Chondrocyte (in vitro differentiated cells): ENCODE measurements at regions not wholly inside any gene's neighbourhood (a gene's known extent, or its start where the extent isn't known, plus 50 kb on each side); places are given as distances from the start of the nearest gene placed in this dataset.

Experiments
- DNase-seq: peaks from one replicate; pipeline ENCODE4 v3.0.0; 2021; ENCODE audit warnings: mixed read lengths, low spot score
- H3K27ac Mint-ChIP-seq: one replicate; pipeline ENCODE4 v1.8.0; 2021; ENCODE audit warnings: mild to moderate bottlenecking, moderate library complexity, mixed read lengths; ENCODE audit not compliant: unreplicated experiment
- H3K27me3 Mint-ChIP-seq: 2 replicates; pipeline ENCODE4 v1.8.0; 2021; ENCODE audit warnings: low read depth, mixed read lengths
- H3K36me3 Mint-ChIP-seq: 2 replicates; pipeline ENCODE4 v1.8.0; 2021; ENCODE audit warnings: low read depth, mixed read lengths
- H3K4me1 Mint-ChIP-seq: 2 replicates; pipeline ENCODE4 v1.8.0; 2021; ENCODE audit warnings: low read depth, mild to moderate bottlenecking, mixed read lengths
- H3K4me3 Mint-ChIP-seq: one replicate; pipeline ENCODE4 v1.8.0; 2021; ENCODE audit warnings: mild to moderate bottlenecking, moderate library complexity, mixed read lengths; ENCODE audit not compliant: unreplicated experiment
- H3K9me3 Mint-ChIP-seq: 2 replicates; pipeline ENCODE4 v1.8.0; 2021; ENCODE audit warnings: low read depth, mixed read lengths
- TF ChIP-seq, protein P1 (sequence below): fragments of 200-600 bp; sonication (generic); IDR thresholded peaks from 2 replicates; pipeline ENCODE4 v1.5.0; 2021; ENCODE audit warnings: antibody characterized with exemption, mild to moderate bottlenecking, moderate library complexity

DNA sequence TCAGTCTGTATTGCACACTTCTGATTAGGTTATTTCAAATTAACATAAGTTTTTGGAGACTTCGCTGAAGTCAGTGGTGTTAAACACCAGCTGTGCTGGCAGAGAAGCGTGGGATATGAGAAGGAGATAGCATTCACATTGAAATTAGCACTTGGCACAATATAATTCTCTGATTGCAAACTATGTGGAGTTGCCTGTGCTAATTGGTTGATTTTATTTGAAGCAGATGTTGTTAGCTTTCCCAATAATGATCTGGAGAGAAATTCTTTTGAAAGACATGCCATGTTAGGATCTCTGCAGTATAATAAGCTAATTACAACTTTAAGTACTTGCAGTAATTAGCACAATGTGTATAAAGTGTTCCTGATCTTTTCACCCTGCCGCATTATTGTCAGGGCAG, 367.4 kb upstream of the ARX start:
- Mint-ChIP-seq H3K4me3 (no peak overlapping the region), H3K27ac (no peak overlapping the region), H3K9me3 (no peaks in the 10 kb centered on the region), H3K27me3 (no peaks in the 10 kb centered on the region), H3K36me3 (no peaks in the 10 kb centered on the region), H3K4me1 (no peaks in the 10 kb centered on the region)
- TF ChIP-seq, protein P1, sequence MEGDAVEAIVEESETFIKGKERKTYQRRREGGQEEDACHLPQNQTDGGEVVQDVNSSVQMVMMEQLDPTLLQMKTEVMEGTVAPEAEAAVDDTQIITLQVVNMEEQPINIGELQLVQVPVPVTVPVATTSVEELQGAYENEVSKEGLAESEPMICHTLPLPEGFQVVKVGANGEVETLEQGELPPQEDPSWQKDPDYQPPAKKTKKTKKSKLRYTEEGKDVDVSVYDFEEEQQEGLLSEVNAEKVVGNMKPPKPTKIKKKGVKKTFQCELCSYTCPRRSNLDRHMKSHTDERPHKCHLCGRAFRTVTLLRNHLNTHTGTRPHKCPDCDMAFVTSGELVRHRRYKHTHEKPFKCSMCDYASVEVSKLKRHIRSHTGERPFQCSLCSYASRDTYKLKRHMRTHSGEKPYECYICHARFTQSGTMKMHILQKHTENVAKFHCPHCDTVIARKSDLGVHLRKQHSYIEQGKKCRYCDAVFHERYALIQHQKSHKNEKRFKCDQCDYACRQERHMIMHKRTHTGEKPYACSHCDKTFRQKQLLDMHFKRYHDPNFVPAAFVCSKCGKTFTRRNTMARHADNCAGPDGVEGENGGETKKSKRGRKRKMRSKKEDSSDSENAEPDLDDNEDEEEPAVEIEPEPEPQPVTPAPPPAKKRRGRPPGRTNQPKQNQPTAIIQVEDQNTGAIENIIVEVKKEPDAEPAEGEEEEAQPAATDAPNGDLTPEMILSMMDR: no peak
- no peak for DNase-seq

DNA sequence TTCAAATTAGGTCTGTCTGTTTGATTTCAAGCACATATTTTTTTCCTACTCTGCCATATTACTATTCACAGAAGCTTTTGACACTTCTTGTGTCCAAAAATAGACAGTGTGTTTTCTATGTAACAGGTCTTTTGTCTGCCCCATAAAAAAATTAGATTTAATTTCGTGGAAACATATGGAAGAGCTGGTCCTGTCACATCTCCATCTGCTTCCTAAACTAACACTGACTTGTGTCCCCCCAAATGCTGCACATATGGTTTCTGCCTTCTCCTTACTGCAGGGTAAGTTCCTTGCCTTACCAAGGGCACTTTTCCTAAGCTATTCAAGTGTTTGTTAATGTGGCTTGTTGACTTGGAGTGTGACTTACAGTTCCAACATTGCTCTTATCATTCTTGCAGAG, 340.7 kb upstream of the ARX start:
- DNase-seq: no peak
- Mint-ChIP-seq H3K9me3 (peaks cover 11% of the 10 kb centered on the region), H3K4me1 (no peaks in the 10 kb centered on the region), H3K27me3 (no peaks in the 10 kb centered on the region), H3K4me3 (no peak overlapping the region), H3K27ac (no peak overlapping the region), H3K36me3 (no peaks in the 10 kb centered on the region)
- TF ChIP-seq, protein P1: no peak

DNA sequence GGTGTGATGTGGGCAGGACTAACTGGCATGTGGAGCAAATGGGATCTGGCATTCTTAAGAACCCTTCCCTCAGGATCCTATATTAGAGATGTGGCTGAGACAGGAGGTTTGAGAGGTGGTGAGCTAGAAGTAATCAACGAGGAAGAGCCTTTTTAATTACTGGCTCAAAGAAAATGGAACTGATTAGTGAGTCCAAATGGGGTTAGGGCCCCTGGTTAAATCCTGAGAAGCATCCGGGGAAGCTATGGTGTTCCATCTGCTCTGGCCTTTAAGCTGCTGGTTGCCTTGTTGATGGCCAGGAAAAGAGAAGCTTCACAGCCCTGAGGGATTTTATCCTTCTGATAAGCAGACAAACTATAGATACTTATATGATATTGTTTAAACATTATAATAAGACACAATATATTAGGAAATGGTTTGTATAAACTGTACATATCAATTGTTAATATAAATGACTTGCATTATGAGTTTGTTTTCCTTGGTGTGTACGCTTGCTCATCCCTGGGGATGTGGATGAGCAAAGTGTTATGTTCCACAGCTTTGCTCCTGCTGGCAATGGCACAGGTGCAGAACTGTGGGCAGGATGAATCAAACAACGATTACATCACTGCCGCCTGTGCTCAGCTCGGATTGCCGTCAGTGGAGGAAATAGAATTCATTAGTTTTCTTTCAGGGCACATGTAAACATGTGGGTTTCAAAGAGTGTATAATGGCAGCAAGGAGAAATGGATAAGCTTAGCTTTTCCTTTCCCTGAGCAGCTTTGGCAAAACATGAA, 328.6 kb upstream of the ARX start:
- H3K27ac Mint-ChIP-seq: no peak overlapping the region
- no peak overlapping the region for H3K4me3 Mint-ChIP-seq
- TF ChIP-seq, protein P1: no peak
- no peaks in the 10 kb centered on the region for H3K4me1 Mint-ChIP-seq
- H3K36me3 Mint-ChIP-seq: no peaks in the 10 kb centered on the region
- peaks cover 8% of the 10 kb centered on the region for H3K9me3 Mint-ChIP-seq
- H3K27me3 Mint-ChIP-seq: no peaks in the 10 kb centered on the region
- DNase-seq: no peak

DNA sequence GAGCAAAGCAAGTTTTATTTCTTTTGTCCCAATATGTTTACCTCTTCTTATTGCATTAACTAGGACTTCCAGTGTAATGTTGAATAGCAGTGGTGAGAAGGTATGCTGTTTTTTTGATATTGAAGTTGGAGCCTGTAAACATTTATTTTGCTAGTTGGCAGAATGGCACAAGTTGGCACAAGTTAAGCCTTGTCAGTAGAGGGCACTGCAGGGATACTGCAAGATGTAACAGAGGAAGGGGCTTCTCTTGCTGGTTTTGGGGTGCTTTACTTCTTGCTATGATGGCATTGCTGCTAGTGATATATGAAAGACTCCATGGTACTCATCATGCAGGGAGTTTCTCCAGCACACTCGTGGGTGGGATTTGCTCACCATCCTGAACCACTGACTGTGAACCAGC, 327.3 kb upstream of the ARX start:
- TF ChIP-seq, protein P1: no peak
- no peaks in the 10 kb centered on the region for H3K27me3 Mint-ChIP-seq
- H3K36me3 Mint-ChIP-seq: no peaks in the 10 kb centered on the region
- no peak overlapping the region for H3K4me3 Mint-ChIP-seq
- no peaks in the 10 kb centered on the region for H3K4me1 Mint-ChIP-seq
- H3K9me3 Mint-ChIP-seq: peaks cover 15% of the 10 kb centered on the region
- no peak overlapping the region for H3K27ac Mint-ChIP-seq
- DNase-seq: no peak

DNA sequence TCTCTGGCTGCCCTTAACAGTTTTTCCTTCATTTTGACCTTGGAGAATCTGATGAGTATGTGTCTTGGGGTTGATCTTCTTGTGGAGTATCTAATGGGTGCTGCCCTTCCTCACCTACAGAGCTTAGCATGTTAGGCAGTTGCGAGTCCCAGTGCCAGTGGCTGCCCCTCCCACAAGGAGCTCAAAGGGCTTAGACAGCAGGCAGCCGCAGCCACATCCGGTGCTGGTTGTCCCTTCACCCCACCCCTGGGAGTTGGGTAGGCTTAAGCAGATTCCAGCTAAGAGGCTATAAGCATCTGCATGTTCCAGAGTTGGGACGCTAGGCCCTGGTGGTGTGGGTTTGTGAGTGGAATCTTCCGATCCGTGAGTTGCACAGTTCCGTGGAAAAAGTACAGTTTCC, 322.1 kb upstream of the ARX start:
- no peaks in the 10 kb centered on the region for H3K4me1 Mint-ChIP-seq
- DNase-seq: no peak
- no peaks in the 10 kb centered on the region for H3K36me3 Mint-ChIP-seq
- peaks cover 18% of the 10 kb centered on the region for H3K9me3 Mint-ChIP-seq
- TF ChIP-seq, protein P1: no peak
- H3K27ac Mint-ChIP-seq: no peak overlapping the region
- H3K4me3 Mint-ChIP-seq: no peak overlapping the region
- no peaks in the 10 kb centered on the region for H3K27me3 Mint-ChIP-seq
